NCI-H2107 treated with DMSO at 0.1 percent for 48 hours (cell line): ENCODE measurements at regions not wholly inside any gene's neighbourhood (a gene's known extent, or its start where the extent isn't known, plus 50 kb on each side); places are given as distances from the start of the nearest gene placed in this dataset.

Experiments used
- DNase-seq: peaks from one replicate; lab custom pipeline; 2025; ENCODE audit not compliant: unreplicated experiment; lab: John Stamatoyannopoulos, UW

DNA sequence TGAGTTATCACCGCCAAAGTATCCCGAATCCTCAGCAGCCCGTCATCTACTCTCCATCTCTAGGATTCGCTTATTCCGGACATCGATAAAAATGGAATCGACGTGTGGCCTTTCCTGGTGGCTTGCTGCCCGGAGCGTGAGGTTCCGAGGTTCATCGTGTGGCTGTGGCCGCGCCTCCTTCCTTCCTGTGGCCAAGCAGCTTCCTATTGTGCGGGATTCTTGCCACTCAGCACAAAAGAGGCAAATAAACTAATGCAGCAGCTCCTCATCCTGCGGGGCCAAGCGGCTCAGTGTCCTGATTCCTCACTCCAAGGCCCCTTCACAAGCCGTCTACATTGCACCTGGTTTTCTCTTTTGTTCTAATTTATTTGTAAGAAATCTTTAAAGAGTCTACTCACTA lies 800.9 kb downstream of the CDH9 start:
- DNase-seq, result no peak

DNA sequence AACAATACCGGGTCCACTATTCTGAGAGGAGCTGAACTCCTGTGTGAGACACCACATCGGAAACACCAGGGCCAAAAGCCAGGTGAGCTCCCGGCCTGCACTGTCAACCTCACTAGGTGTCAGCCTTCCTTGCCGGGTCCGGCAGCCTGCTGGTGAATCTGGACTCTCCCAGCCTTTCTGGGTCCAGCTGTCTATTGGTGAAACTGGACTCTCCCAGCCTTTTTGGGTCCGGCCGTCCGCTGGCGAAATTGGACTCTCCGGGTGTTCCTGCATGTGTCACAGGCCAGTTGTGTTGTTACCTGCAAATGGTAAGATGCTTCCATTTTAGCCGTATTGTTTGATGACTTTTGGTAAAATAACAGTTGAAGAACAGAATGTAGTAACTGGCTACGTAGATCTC lies 801.5 kb downstream of the CDH9 start:
- no peak for DNase-seq

DNA sequence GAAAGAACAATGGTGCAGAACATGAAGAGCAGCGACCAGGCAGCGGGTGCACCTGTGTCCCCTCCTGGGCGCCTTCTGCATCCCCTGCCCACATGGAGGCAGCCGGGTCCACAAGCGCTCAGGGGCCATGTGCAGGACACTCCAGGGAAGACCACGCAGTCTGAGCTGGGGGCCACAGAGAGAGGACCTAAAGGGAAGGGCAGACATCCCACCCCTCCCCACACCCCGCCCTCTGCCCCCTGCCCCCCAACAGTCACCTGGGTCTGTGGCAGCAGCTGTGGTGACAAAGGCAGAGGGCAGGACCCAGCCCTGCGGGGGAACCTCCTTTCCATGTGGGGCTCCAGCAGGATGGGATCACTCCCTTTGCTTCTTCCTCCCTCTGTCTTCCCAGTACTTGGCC lies 805.7 kb downstream of the CDH9 start:
- no peak for DNase-seq

DNA sequence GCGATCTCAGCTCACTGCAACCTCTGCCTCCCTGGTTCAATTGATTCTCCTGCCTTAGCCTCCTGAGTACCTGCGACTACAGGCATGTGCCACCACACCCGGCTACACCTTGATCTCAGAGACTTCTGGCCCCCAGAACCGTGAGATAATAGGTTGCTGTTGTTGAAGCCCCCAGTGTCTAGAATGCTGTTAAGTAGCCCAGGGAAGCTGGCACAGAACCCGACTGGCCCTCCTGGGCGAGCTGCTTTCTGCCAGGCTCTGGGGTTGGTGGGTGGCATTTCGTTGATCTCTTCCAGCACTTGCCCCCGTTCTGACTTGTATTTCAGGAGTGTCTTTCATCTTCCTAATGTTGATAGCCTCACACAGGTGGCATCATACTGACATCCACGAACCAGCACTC lies 807.1 kb downstream of the CDH9 start:
- DNase-seq, result no peak

DNA sequence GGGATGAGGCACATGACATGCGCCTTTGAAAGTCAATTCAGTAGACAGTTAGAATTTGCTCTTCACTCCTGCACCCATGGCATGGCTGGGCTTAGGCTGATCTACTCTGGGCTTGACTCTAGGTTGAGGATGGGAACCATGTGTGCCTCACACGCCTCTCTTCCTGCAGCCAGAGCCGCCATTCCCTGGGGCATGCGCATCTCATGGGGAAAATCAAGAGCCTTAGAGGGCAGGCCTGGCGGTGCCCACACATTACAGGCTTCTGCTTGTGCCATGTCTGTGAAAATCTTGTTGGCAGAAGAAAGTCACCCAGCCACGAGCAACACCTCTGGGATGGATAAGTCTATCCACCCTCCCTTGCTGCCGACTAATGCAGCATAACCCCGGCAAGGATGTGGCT lies 808.5 kb downstream of the CDH9 start:
- DNase-seq, result no peak

DNA sequence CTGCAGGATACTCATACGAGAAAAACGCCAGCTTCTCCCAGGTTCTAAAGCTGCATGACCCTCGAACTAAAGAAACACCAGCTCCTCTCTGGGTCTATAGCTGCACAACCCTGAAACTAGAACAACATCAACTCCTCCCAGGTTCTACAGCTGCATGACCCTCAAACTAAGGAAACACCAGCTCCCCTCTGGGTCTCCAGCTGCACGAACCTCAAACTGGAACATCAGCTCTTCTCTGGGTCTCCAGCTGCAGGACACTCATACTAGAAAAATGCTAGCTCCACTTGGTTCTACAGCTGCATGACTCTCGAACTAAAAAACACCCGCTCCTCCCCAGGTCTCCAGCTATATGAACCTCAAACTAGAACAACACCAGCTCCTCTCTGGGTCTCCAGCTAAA lies 811.1 kb downstream of the CDH9 start:
- no peak for DNase-seq

DNA sequence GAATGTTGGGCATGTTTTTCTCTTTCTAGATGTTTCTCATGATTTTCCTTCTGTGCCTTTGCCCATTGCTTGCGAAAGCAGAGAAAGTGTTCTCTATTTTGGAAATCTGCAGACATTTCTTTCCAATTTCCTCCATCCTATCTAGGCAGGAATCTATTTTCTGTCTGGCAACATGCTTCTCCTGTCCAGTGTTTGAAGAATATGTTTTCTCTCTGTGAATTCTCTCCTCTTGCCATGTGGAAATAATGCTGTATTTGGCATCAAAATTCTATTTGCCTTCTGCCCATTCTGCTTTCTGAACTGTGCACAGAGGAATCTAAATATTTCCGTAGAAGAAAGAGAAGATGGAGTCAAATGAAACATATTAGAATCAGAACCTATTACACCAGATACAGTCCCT lies 833.3 kb downstream of the CDH9 start:
- no peak for DNase-seq

DNA sequence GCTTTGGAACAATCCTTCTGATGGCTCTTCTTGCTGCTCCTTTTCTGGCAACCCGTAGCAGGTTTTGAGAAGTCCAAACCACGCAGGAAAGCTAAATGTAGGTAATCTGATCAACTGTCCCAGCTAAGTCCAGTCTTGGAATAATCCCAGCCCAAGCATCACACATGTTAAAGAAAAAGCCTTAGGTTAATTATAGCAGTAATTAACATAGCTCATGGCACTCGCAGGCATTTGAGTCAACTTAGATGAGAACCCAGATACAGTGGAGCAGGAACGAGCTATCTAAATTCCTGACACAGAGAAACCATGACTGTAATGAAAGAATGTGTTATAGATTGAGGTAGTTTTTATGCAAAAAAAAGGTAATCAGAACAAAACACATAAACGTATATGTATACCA lies 844.8 kb downstream of the CDH9 start:
- no peak for DNase-seq

DNA sequence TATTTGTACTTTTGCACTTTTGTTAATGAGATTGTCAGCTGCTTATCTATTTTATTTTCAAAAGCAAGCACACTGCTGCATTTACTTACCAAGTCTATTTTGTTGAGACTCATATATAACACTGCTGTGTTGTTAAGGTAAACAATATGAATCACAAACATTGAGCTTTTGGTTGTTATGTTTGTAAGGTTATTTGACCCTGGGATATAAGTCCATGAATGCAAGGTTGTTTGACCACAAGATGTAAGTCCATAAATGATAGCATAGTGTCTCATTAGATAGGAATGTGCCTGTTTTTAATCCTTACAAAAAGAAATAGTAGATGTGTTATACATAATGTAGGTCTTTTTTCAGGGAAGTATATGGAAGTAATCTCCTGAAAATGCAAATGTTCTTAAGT lies 845.9 kb downstream of the CDH9 start:
- no peak for DNase-seq

DNA sequence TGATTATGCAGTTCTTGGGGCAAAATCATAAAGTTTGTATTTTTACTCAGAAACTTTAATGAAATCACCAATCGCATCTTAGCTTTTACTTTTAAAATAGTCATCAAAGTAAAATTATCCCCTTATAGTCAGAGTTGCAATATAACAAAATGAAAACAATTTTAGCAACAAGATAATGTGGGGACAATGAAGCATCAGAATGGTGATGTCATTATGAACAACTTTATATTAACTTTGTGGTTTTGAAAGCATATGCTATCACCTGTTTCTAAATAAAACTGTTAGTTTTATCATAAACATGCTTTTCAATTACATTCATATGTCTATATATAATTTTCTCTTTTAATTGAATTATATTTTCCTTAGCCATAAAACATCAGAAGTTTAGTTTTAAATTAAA lies 856.8 kb downstream of the CDH9 start:
- DNase-seq, result no peak

DNA sequence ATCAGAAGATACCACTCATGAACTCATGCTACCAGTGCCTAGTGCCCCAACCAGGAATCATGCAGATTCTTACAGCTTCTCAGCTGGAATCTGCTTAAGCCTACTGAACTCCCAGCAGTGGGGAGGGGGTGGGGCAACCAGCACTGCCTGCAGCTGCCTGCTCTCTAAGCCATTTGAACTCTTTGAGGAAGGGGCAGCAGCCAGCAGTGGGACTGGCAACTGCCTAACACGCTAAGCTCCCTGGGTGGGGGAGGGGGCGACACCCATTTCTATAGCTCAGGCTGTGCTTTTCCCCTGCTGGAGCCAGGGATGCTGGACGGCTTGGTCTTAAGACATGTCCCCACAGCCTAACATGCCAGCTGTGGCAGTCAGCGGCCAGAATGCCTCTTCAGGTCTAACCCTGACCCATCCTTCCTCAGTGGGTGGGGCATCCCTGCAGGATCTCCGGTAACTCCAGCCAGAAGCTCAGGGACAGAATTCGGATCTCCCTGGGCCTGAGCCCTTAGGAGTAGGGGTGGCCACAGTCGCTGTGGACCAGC lies 889.7 kb downstream of the CDH9 start:
- DNase-seq, result no peak

DNA sequence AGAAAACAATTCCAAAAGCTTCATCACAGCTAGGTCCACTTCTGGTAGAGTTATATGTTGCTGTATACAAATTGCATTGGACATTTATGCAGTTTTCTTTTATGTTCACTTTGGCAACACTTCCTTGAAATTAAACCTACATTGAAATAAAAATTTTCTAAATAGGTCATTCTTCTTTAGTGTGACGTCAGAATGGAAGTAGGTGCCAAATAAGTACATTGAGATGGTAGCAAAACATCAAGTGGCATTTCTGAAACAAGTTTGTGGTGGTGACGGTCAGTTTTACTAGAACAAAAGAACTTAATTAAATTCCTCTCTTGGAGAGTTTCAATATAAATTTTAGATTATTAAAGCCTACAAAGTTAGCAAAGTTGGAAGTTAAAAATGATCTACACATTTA lies 895.1 kb downstream of the CDH9 start:
- DNase-seq, result no peak

DNA sequence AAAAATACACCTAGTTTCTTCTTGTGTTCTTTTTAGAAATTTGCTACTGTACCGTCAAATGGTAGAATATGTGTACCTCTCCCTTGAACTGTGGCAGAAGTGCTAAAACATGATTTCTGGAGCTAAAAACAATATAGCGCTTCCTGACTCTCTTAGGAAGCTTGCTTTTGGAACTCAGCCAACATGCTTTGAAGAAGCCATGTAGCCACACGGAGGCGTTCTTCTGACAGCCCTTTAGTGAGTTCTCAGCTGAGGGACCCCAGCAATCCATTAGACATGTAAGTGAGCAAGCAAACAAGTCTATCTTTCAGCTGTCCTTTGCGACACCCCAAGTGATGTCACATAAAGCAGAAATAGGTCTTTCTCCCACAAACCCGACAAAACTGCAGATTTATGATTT lies 917.0 kb downstream of the CDH9 start:
- DNase-seq, result no peak

DNA sequence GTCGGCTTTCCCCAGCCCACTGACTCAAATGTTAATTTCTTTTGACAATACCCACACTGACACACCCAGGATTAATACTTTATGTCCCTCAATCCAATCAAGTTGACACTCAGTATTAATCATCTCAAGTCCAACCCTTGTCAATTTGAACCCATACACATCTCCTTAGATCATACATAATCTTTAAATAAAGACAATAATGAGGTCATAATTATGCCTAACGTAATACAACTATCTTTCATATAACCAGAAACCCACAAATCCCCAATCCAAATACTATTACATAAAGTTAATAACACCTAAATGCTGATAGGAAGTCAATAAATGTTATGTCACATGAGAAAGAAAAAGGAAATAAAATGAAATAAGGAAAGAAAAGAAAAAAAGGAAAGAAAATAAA lies 934.2 kb downstream of the CDH9 start:
- no peak for DNase-seq

DNA sequence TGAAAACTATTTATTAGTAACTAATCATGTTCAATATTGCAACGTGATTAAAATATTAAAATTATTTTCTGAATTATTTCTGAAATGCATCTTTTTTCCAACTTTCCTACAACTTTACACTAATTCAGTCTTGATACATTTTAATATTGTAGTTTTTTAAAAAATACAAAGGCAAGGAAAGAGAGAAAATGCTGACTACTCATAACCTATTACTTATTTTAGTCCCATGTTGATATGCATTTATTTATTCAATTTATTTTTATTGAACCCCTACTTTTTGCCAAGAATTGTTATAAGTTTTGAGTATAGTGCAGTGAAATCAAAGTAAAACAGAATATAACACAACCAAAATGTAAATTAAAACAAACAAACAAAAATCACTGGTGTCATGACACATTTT lies 978.2 kb downstream of the CDH9 start:
- no peak for DNase-seq

DNA sequence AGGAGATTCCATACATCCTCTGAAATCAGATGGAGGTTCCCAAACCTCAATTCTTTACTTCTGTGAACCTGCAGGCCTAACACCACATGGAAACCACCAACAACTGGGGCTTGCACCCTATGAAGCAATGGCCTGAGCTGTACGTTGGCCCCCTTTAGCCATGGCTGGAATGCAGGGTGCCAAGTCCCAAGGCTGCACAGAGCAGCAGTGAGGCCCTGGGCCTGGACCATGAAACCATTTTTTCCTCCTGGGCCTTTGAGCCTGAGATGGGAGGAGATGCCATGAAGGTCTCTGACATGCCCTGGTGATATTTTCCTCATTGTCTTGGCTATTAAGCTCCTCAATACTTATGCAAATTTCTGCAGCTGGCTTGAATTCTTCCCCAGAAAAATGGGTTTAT lies 983.8 kb downstream of the CDH9 start:
- DNase-seq, result no peak

DNA sequence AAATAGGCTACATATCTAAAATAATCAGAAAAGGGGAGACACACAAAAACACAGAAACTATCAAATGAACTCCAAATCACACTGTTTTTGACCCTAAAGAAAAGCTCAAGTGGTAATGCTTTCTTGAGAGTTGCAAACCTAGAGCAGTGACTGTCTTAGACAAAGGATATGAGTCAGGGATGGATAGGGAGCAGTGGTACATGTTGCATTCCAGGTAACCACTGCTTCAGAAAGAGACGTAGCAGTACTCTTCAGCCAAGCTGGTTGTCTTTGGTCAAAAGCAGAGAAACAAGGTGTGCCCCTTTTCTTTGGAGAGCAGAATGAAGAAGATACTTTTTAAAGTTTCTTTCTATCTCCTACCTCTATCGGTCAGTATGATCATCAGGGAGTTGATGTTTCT lies 1003.6 kb downstream of the CDH9 start:
- no peak for DNase-seq

DNA sequence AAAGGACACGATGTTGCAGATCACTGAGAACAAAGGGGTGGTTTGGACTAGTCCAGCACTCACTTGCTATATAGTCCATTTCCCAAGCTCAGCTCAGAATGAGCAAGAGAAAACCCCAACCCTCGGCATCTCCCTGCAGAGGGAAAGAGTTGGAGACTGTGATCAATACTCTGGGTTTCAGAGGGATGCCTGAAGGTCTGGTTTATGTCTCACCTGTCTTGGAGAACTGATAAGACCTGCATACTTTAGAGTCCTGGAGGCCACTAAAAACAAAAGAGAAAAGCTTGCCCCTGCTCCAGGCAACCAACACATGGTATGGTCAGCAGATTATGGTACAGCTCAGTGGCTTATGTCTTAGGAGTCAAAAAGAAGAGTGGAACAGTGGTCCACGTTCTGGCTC lies 1006.9 kb downstream of the CDH9 start:
- no peak for DNase-seq

DNA sequence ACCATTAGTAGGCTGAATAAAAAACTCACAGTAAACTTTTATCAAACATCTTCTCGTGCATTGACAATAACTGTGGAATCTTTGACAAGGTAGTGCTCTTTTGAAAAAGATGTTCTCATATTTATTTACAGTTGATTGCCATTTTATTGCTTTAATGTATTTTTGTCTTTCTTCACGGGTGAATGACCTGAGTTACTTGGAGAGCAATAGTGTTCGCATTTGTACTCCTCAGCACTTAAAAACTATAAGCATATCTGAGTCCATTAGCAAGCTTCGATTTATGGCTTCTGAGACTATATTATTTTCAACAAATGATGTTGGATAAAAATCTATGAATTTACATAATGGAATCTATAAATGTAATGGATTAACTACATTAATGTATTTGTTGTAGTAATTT lies 1012.3 kb downstream of the CDH9 start:
- DNase-seq, result peak; percentile 6

DNA sequence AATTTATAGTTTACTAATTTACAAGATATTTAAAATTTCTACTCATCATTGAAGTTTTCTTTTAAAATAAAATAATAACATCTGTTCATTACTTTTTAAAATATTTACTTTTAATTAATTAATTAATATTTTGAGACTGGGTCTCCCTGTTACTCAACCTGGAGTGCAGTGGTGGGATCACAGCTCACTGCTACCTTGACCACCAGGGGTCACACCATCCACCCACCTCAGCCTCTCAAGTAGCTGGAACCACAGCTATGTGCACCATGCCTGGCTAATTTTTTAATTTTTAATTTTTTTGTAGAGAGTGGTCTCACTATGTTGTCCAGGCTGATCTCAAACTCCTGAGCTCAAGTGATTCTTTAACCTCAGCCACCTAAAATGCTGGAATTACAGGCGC lies 1013.6 kb downstream of the CDH9 start:
- DNase-seq, result no peak

DNA sequence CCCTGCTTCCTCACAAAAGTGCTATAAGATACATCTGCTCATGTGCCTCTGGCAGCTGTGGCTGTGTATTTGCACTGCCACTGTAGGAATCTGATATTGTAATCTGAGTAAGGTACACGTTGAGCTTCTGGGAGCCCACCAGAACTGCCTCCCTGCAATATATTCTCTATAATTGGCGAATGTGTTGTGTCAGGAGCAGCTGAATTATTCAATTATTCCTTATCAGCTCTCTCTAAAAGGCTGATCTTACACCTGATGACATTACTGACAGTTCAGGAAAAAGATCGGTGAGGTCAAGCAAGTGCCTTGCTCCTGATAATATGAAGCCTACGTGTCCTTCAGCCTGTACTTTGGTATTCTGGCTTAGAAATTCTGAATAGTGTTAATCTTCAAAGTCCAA lies 1015.0 kb downstream of the CDH9 start:
- DNase-seq, result no peak

DNA sequence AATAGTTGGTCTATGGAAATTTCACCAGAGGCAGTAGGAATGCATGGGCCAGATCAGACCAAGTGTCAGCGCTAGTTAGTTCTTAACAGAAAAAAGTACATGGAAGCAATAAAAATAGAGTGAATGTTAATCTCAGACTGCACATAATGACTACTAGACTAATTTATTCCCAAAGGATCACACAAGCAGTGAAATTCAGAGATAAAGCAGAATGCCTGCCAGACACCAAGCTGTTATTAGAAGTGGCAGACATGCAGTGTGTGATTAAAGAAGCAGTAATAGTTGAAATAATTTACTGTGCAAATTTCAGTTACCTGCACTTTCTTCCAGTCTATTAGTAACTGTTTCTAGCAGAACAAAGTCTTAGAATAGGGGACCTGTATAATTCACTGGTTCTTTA lies 1024.2 kb downstream of the CDH9 start:
- no peak for DNase-seq

DNA sequence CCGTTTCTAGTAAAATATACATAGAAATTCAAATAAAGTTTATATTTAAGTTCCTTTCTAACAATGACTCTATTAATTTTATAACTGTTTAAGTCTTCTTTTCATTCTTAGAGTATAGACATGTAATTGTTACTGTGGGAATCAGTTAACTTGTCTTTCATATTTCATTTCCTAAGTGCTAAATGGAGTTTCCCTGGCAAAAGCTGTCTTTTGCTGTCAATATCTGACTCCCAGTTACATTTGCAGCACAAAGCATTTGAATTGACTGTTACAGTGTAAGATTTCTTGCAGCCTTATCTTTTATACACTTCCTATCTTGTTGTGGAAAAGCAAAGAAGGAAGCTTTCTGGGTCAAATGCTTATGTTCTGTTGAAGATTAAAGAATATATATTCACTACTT lies 1026.3 kb downstream of the CDH9 start:
- no peak for DNase-seq

DNA sequence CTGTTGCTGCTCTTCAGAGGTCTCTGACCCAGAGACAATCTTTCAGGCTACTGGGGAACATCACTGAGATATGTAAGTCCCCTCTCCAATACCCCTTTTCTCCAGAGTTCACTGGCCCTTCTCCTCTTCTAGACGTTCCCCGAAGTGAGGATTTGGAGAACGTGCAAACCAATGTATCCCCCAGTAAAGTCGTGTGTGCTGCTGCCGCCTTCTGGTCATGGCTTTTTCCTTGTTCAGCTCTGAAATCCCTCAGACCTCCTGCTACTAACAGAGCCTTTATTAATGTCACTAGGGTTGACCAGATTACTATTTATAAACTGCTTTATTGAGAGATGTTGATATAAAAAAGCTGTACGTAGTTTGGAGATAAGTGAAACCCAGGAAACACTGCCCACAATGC lies 1028.6 kb downstream of the CDH9 start:
- DNase-seq, result no peak
